ENCODE measurements at regions not wholly inside any gene's neighbourhood (a gene's known extent, or its start where the extent isn't known, plus 50 kb on each side); places are given as distances from the start of the nearest gene placed in this dataset.
"Not testable (repeated sequence)": the region's sequence is repeated elsewhere in the genome, so short reads cannot be mapped to it uniquely, and the experiment has no call there.

GRCh38 chr3:167030082-167030725, 349.9 kb downstream of the ZBBX start:
- no peak for DNase-seq

GRCh38 chr3:167019503-167019902, 360.6 kb downstream of the ZBBX start:
- DNase-seq; intact Hi-C loops (cut with DNase I): not testable (repeated sequence)

More at GRCh38 chr3:167030082-167030725, 349.9 kb downstream of the ZBBX start:
- intact Hi-C loops (cut with DNase I) = no loop called here

GRCh38 chr3:167018591-167019111, 361.4 kb downstream of the ZBBX start:
- intact Hi-C loops (cut with DNase I); DNase-seq: not testable (repeated sequence)

GRCh38 chr3:167012691-167013090, 367.4 kb downstream of the ZBBX start:
- DNase-seq = no peak
- intact Hi-C loops (cut with DNase I) = no loop called here

- intact Hi-C loops (cut with DNase I) = no loop called here
- DNase-seq = no peak
Observed at GRCh38 chr3:167008791-167009190, 371.3 kb downstream of the ZBBX start.

GRCh38 chr3:167001374-167001773, 378.7 kb downstream of the ZBBX start:
- intact Hi-C loops (cut with DNase I) = no loop called here
- DNase-seq = no peak

- intact Hi-C loops (cut with DNase I) = no loop called here
- no peak for DNase-seq
Observed at GRCh38 chr3:166993015-166993630, 387.0 kb downstream of the ZBBX start.

- intact Hi-C loops (cut with DNase I) = no loop called here
- DNase-seq = no peak
Observed at GRCh38 chr3:166986000-166986399, 394.1 kb downstream of the ZBBX start.

- intact Hi-C loops (cut with DNase I) = not testable (repeated sequence)
Observed at GRCh38 chr3:166975796-166976195, 404.3 kb downstream of the ZBBX start.

GRCh38 chr3:166967714-166968113, 412.4 kb downstream of the ZBBX start:
- DNase-seq; intact Hi-C loops (cut with DNase I): not testable (repeated sequence)

More at GRCh38 chr3:166975796-166976195, 404.3 kb downstream of the ZBBX start:
- not testable (repeated sequence) for DNase-seq

GRCh38 chr3:166962911-166963310, 417.2 kb downstream of the ZBBX start:
- intact Hi-C loops (cut with DNase I) = no loop called here

GRCh38 chr3:166957121-166957520, 423.0 kb downstream of the ZBBX start:
- intact Hi-C loops (cut with DNase I) = no loop called here
- no peak for DNase-seq

More at GRCh38 chr3:166962911-166963310, 417.2 kb downstream of the ZBBX start:
- no peak for DNase-seq

GRCh38 chr3:166955201-166955939, 424.7 kb downstream of the ZBBX start:
- intact Hi-C loops (cut with DNase I) = no loop called here
- no peak for DNase-seq

- DNase-seq = no peak
- intact Hi-C loops (cut with DNase I) = no loop called here
Observed at GRCh38 chr3:166934879-166935278, 445.2 kb downstream of the ZBBX start.

GRCh38 chr3:166917437-166917836, 462.7 kb downstream of the ZBBX start:
- intact Hi-C loops (cut with DNase I) = no loop called here

GRCh38 chr3:166902374-166902773, 477.7 kb downstream of the ZBBX start:
- DNase-seq = no peak
- intact Hi-C loops (cut with DNase I) = no loop called here

More at GRCh38 chr3:166917437-166917836, 462.7 kb downstream of the ZBBX start:
- DNase-seq = no peak

- no peak for DNase-seq
- intact Hi-C loops (cut with DNase I) = no loop called here
Observed at GRCh38 chr3:166900866-166901577, 479.1 kb downstream of the ZBBX start.

- DNase-seq = no peak
- intact Hi-C loops (cut with DNase I) = no loop called here
Observed at GRCh38 chr3:166897811-166898210, 482.3 kb downstream of the ZBBX start.

GRCh38 chr3:166889241-166889640, 490.9 kb downstream of the ZBBX start:
- DNase-seq = no peak
- intact Hi-C loops (cut with DNase I) = no loop called here

Measured in head of caudate nucleus (tissue), 42 donors.